ENCODE measurements at regions not wholly inside any gene's neighbourhood (a gene's known extent, or its start where the extent isn't known, plus 50 kb on each side); places are given as distances from the start of the nearest gene placed in this dataset.

DNA sequence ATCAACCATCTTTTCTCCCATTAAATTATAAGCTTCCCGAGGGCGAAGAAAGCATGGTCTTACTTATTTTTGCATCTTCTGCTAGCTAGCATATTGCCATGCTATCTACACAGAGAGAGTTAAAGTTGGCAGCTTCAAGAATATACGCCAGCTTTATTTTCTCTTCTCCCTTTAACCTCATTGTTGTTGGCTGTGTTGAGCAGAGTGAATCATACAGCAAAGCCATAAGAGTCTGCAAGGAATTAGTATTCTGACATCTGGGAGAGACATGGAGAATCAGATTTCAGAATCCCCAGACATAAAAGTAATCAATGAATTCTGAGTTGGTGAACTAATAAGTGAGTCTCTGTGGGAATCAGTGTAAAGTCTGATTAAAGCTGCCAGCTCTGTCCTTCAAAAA, 649.6 kb upstream of the PTBP2 start:
- no peaks in the 10 kb centered on the region for H3K4me1 ChIP-seq (ENCODE audit: control insufficient read depth, insufficient read depth, low read length)
- WGBS (ENCODE audit: insufficient coverage, low lambda C conversion rate): 100% methylated on average over 1 of the region's 3 CpGs
- no peaks in the 10 kb centered on the region for H3K9me3 ChIP-seq (ENCODE audit: control insufficient read depth, low read depth, low read length)
- H3K4me3 ChIP-seq (ENCODE audit: low read length): no peak overlapping the region
- H3K36me3 ChIP-seq (ENCODE audit: control insufficient read depth, insufficient read depth, low read length): no peaks in the 10 kb centered on the region
- H3K27ac ChIP-seq (ENCODE audit: low read length): no peak overlapping the region
- no peak for DNase-seq
- H3K27me3 ChIP-seq (ENCODE audit: control insufficient read depth, insufficient read depth, low read length): no peaks in the 10 kb centered on the region

DNA sequence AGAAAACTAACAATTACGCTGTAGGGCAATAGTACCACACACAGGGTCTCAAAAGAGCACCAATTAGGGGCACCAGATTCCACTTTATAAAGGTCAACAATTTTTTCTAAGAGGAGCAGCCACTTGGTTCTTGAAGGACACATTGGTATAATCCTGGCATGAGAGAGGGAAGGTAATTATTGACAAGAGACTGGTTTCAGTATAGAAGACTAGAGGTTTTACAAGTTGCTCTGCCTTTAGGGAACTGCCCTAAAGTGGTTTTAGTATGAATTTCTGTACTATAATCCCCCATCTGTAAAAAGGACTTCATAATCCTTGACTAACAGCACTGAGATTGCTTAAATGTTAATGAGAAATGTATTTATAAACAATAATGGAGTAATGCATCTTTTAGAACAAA, 648.5 kb upstream of the PTBP2 start:
- Histone ChIP-seq H3K36me3 (ENCODE audit: control insufficient read depth, insufficient read depth, low read length) (no peaks in the 10 kb centered on the region), H3K27ac (ENCODE audit: low read length) (no peak overlapping the region), H3K9me3 (ENCODE audit: control insufficient read depth, low read depth, low read length) (no peaks in the 10 kb centered on the region), H3K4me3 (ENCODE audit: low read length) (no peak overlapping the region), H3K27me3 (ENCODE audit: control insufficient read depth, insufficient read depth, low read length) (no peaks in the 10 kb centered on the region), H3K4me1 (ENCODE audit: control insufficient read depth, insufficient read depth, low read length) (no peaks in the 10 kb centered on the region)
- DNase-seq: no peak
- no CpG with 5 or more reads among the region's 1 CpG for WGBS (ENCODE audit: insufficient coverage, low lambda C conversion rate)

DNA sequence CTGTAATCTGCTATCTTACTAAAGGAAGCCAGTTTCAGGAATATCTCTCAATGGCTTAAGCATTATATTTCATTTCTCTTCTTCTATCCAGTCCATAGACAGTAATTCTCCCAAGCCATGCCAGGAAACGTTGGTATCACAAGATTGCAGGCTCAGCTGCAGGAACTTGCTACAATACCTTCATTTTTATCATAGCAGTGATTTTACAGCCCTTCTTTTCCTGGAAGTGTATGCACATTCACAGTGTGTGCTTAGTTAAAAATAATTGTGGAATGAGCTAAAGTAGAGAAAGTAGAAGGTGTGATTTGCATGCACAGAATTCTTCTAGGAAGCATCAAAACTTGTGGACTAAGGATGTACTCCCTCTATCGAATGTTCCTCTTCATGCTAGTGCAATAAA, 647.2 kb upstream of the PTBP2 start:
- Histone ChIP-seq H3K4me1 (ENCODE audit: control insufficient read depth, insufficient read depth, low read length) (no peaks in the 10 kb centered on the region), H3K4me3 (ENCODE audit: low read length) (no peak overlapping the region), H3K27me3 (ENCODE audit: control insufficient read depth, insufficient read depth, low read length) (no peaks in the 10 kb centered on the region), H3K36me3 (ENCODE audit: control insufficient read depth, insufficient read depth, low read length) (no peaks in the 10 kb centered on the region), H3K9me3 (ENCODE audit: control insufficient read depth, low read depth, low read length) (no peaks in the 10 kb centered on the region), H3K27ac (ENCODE audit: low read length) (no peak overlapping the region)
- no peak for DNase-seq
- WGBS (ENCODE audit: insufficient coverage, low lambda C conversion rate): no CpG with 5 or more reads among the region's 2 CpGs

DNA sequence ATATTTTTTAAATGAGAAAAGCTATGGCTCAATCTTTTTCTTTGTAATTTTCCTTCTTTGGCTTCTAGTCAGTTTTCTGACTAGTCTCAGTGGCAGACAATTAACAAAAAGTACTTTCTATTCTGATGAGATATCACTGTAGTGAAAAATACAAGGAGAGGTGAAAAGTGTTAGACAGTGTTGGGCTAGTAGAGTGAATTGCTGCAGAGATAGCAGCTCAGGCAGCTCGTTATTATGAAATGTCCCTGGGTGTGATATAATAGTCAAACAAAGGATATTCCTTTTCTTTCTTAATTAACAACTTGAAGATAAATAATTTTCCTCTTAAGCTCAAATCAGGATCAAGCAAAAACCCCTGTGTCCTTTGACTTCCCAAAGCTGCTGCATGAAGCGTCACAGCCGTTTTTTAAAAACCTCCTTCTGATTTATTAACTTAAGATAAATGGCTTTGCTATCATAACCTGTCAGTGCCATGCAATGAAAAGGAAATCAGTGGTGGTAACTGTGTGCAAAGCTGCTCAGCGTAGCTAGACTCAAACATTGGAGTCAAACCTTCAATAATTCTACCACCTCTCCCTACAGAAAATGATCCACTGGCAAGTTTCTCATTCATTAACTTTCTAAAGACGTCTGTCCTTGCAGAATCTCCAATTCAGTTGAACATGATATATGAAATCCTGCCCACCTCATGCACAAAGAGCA, 646.6 kb upstream of the PTBP2 start:
- Histone ChIP-seq H3K4me1 (ENCODE audit: control insufficient read depth, insufficient read depth, low read length) (no peaks in the 10 kb centered on the region), H3K27ac (ENCODE audit: low read length) (no peak overlapping the region), H3K4me3 (ENCODE audit: low read length) (no peak overlapping the region), H3K36me3 (ENCODE audit: control insufficient read depth, insufficient read depth, low read length) (no peaks in the 10 kb centered on the region), H3K27me3 (ENCODE audit: control insufficient read depth, insufficient read depth, low read length) (no peaks in the 10 kb centered on the region), H3K9me3 (ENCODE audit: control insufficient read depth, low read depth, low read length) (no peaks in the 10 kb centered on the region)
- no peak for DNase-seq
- WGBS (ENCODE audit: insufficient coverage, low lambda C conversion rate): no CpG with 5 or more reads among the region's 5 CpGs

DNA sequence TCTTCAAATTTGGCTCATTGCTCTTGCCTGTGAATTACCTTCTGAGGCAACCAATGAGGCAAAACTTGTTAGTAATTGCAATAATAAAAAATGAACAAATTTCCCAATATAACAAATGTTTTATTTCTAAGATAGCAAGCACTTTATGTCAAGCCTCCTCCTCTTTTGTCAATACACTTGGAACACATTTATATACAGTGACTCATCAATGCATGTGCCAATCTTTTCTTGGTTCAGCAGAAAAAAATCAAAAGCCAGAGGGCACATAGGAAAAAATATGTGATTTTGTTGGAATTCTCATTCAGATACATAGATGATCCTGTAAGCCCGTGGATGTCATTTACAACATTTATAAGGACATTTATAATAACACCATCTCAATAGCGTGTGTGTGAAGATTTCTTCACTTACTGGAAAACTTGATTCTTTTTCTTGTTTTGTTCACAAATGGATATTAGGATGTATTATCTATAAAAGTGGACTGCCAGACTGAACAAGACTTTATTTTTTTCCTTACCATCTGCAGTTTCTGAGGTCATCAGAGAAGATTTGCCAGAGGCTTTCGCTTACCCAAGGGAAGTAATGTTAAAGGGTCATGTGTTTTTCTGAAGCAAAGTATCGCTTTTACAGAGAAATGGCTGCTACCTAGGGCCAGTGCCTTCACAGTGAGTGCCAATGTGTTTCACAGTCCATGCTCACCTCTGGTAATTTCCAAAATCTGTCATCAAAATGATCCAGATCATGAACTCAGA, 645.7 kb upstream of the PTBP2 start:
- no CpG with 5 or more reads among the region's 4 CpGs for WGBS (ENCODE audit: insufficient coverage, low lambda C conversion rate)

DNA sequence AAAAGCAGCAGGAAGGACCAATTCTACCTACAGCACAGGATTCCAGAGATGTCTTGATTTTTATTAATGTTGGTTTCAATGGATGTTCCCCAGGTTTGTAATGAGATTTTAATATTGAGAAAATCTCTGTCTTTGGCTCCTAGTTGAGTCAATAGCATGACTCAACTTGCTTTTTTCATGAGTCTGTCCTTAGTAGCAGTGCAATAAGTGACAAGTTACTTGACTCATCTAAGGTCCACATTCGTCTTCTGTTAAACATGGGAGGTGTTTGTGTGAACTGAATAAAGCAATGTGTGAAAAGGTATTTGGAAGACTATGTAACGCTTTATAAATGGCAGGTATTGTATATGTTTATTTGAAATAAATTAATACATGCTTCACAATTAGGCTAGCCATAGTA, 645.0 kb upstream of the PTBP2 start:
- Histone ChIP-seq H3K9me3 (ENCODE audit: control insufficient read depth, low read depth, low read length) (no peaks in the 10 kb centered on the region), H3K4me1 (ENCODE audit: control insufficient read depth, insufficient read depth, low read length) (no peaks in the 10 kb centered on the region), H3K4me3 (ENCODE audit: low read length) (no peak overlapping the region), H3K27ac (ENCODE audit: low read length) (no peak overlapping the region), H3K27me3 (ENCODE audit: control insufficient read depth, insufficient read depth, low read length) (no peaks in the 10 kb centered on the region), H3K36me3 (ENCODE audit: control insufficient read depth, insufficient read depth, low read length) (no peaks in the 10 kb centered on the region)
- 90% methylated on average over 2 of the region's 2 CpGs for WGBS (ENCODE audit: insufficient coverage, low lambda C conversion rate)
- no peak for DNase-seq

More for the DNA sequence above, 645.7 kb upstream of the PTBP2 start:
- Histone ChIP-seq H3K4me1 (ENCODE audit: control insufficient read depth, insufficient read depth, low read length) (no peaks in the 10 kb centered on the region), H3K27ac (ENCODE audit: low read length) (no peak overlapping the region), H3K36me3 (ENCODE audit: control insufficient read depth, insufficient read depth, low read length) (no peaks in the 10 kb centered on the region), H3K4me3 (ENCODE audit: low read length) (no peak overlapping the region), H3K9me3 (ENCODE audit: control insufficient read depth, low read depth, low read length) (no peaks in the 10 kb centered on the region), H3K27me3 (ENCODE audit: control insufficient read depth, insufficient read depth, low read length) (no peaks in the 10 kb centered on the region)
- DNase-seq: no peak

DNA sequence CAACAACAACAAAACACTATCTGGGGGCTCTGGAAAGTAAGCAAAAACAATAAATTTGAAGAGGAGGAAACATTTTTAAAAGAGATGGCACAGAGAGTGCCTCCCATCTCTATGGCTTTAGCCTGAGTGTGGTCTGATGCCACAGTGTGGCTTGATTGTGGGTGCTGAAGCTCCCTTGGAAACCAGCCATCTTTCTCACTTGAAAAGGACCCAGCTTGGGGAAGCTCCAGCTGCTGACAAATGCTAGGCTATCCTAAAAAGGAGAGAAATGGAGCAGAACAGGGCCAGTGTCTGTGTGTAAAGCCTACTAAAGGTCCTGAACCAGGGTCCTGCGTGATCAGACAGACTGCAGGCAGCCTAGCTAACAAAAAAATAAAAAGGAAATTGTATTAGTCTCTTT, 642.0 kb upstream of the PTBP2 start:
- no CpG with 5 or more reads among the region's 1 CpG for WGBS (ENCODE audit: insufficient coverage, low lambda C conversion rate)
- no peaks in the 10 kb centered on the region for H3K27me3 ChIP-seq (ENCODE audit: control insufficient read depth, insufficient read depth, low read length)
- H3K9me3 ChIP-seq (ENCODE audit: control insufficient read depth, low read depth, low read length): no peaks in the 10 kb centered on the region
- H3K4me1 ChIP-seq (ENCODE audit: control insufficient read depth, insufficient read depth, low read length): no peaks in the 10 kb centered on the region
- no peak overlapping the region for H3K4me3 ChIP-seq (ENCODE audit: low read length)
- no peak for DNase-seq
- no peaks in the 10 kb centered on the region for H3K36me3 ChIP-seq (ENCODE audit: control insufficient read depth, insufficient read depth, low read length)
- H3K27ac ChIP-seq (ENCODE audit: low read length): no peak overlapping the region

DNA sequence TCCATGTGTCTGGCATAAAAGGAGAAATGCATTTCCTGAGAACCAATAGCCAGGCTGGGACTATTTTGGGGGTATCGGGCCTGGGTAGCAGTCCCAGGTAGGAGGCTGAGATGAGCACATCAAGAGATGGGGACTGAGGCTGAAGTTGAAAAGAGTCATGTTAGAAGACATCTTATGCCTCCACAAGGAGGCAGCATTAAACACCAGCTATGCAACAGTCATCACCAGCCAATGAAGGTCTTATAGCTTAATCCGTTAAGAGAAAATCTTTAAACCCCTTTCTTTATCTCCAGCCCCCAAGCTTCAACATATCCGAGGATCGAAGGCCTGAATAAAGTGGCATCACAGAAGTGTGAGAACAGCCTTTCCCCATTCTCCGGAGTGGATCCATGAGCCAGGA, 640.7 kb upstream of the PTBP2 start:
- Histone ChIP-seq H3K4me3 (ENCODE audit: low read length) (no peak overlapping the region), H3K36me3 (ENCODE audit: control insufficient read depth, insufficient read depth, low read length) (no peaks in the 10 kb centered on the region), H3K4me1 (ENCODE audit: control insufficient read depth, insufficient read depth, low read length) (no peaks in the 10 kb centered on the region), H3K9me3 (ENCODE audit: control insufficient read depth, low read depth, low read length) (no peaks in the 10 kb centered on the region), H3K27ac (ENCODE audit: low read length) (no peak overlapping the region), H3K27me3 (ENCODE audit: control insufficient read depth, insufficient read depth, low read length) (no peaks in the 10 kb centered on the region)
- no CpG with 5 or more reads among the region's 5 CpGs for WGBS (ENCODE audit: insufficient coverage, low lambda C conversion rate)
- DNase-seq: no peak

DNA sequence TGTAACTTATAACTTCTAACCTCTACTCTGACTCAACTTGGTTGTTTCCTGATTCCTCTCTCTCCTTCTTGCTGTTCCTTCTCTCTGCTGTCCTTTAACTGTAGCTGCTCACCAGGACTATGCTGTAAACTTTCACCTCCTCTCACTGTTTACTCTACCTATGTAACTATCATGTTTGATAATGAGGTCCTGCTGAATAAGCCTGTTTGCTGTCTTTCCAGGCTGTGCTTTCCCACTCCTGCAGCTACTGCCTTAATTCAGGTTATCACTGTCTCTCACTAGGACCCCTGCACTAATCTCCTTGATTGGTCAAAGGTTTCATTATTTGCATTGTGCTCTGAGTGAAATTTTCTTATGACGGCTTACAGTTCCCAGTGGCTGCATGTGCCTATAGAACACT, 633.9 kb upstream of the PTBP2 start:
- WGBS (ENCODE audit: insufficient coverage, low lambda C conversion rate): no CpG with 5 or more reads among the region's 1 CpG
- no peaks in the 10 kb centered on the region for H3K36me3 ChIP-seq (ENCODE audit: control insufficient read depth, insufficient read depth, low read length)

DNA sequence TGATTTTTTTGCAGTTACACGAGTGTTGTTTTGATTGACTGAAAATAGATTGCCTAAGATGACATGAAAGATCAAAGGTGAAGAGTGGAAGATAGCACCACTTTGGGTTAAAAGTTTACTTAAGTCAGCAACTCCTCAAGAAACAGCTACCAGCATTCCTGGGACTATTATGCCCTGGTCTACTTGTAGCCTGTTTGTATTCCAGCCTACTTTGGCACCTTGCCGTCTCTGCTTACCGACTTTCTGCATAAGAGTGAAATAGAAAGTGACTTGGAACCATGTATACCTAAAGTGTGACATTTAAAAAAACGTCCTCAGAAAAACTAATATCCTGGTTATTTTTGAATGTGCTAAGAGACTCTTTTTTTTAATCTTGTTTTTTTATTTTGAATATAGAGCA, 631.5 kb upstream of the PTBP2 start:
- Histone ChIP-seq H3K4me3 (ENCODE audit: low read length) (no peak overlapping the region), H3K36me3 (ENCODE audit: control insufficient read depth, insufficient read depth, low read length) (no peaks in the 10 kb centered on the region), H3K27me3 (ENCODE audit: control insufficient read depth, insufficient read depth, low read length) (no peaks in the 10 kb centered on the region), H3K4me1 (ENCODE audit: control insufficient read depth, insufficient read depth, low read length) (no peaks in the 10 kb centered on the region), H3K9me3 (ENCODE audit: control insufficient read depth, low read depth, low read length) (no peaks in the 10 kb centered on the region), H3K27ac (ENCODE audit: low read length) (no peak overlapping the region)
- no peak for DNase-seq
- 59% methylated on average over 4 of the region's 4 CpGs for WGBS (ENCODE audit: insufficient coverage, low lambda C conversion rate)

More for the DNA sequence above, 633.9 kb upstream of the PTBP2 start:
- Histone ChIP-seq H3K27ac (ENCODE audit: low read length) (no peak overlapping the region), H3K27me3 (ENCODE audit: control insufficient read depth, insufficient read depth, low read length) (no peaks in the 10 kb centered on the region), H3K4me1 (ENCODE audit: control insufficient read depth, insufficient read depth, low read length) (no peaks in the 10 kb centered on the region), H3K4me3 (ENCODE audit: low read length) (no peak overlapping the region), H3K9me3 (ENCODE audit: control insufficient read depth, low read depth, low read length) (no peaks in the 10 kb centered on the region)
- DNase-seq: no peak
